Renal cortical epithelial cell (primary cell): ENCODE measurements at regions not wholly inside any gene's neighbourhood (a gene's known extent, or its start where the extent isn't known, plus 50 kb on each side); places are given as distances from the start of the nearest gene placed in this dataset.

Experiments
- DNase-seq: peaks from one replicate; pipeline ENCODE4 v3.0.0-alpha.2; 2011; ENCODE audit warnings: low read depth

GRCh38 chr2:215597577-215597976 is 161.7 kb upstream of the FN1 start:
- no peak for DNase-seq

GRCh38 chr2:215594766-215595165 is 158.9 kb upstream of the FN1 start:
- DNase-seq = peak; percentile 47

- peak; percentile 21 for DNase-seq
Observed at GRCh38 chr2:215590010-215590745, 154.3 kb upstream of the FN1 start.

GRCh38 chr2:215583881-215584280 is 148.0 kb upstream of the FN1 start:
- DNase-seq = no peak

GRCh38 chr2:215579809-215580208 is 143.9 kb upstream of the FN1 start:
- no peak for DNase-seq

- DNase-seq = peak; percentile 57
Observed at GRCh38 chr2:215577356-215577755, 141.5 kb upstream of the FN1 start.

GRCh38 chr2:215576572-215576971 is 140.7 kb upstream of the FN1 start:
- DNase-seq = no peak

GRCh38 chr2:215573496-215573895 is 137.6 kb upstream of the FN1 start:
- DNase-seq = no peak

GRCh38 chr2:215572341-215572848 is 136.5 kb upstream of the FN1 start:
- DNase-seq = no peak

GRCh38 chr2:215571689-215572088 is 135.8 kb upstream of the FN1 start:
- DNase-seq = no peak

- DNase-seq = no peak
Observed at GRCh38 chr2:215567504-215567903, 131.6 kb upstream of the FN1 start.

- peak; percentile 36 for DNase-seq
Observed at GRCh38 chr2:215565897-215566296, 130.0 kb upstream of the FN1 start.

- DNase-seq = no peak
Observed at GRCh38 chr2:215557701-215558100, 121.8 kb upstream of the FN1 start.

GRCh38 chr2:215556979-215557378 is 121.1 kb upstream of the FN1 start:
- peak; percentile 23 for DNase-seq

GRCh38 chr2:215554689-215555498 is 119.0 kb upstream of the FN1 start:
- DNase-seq = peak; percentile 20

GRCh38 chr2:215553946-215554345 is 118.1 kb upstream of the FN1 start:
- DNase-seq = no peak

- DNase-seq = no peak
Observed at GRCh38 chr2:215552144-215552580, 116.3 kb upstream of the FN1 start.

- no peak for DNase-seq
Observed at GRCh38 chr2:215550331-215550730, 114.5 kb upstream of the FN1 start.

GRCh38 chr2:215548714-215549113 is 112.8 kb upstream of the FN1 start:
- DNase-seq = no peak

- DNase-seq = no peak
Observed at GRCh38 chr2:215542690-215543089, 106.8 kb upstream of the FN1 start.

GRCh38 chr2:215540658-215541057 is 104.8 kb upstream of the FN1 start:
- peak; percentile 67 for DNase-seq

GRCh38 chr2:215537611-215538010 is 101.7 kb upstream of the FN1 start:
- DNase-seq = no peak

- no peak for DNase-seq
Observed at GRCh38 chr2:215536510-215536909, 100.6 kb upstream of the FN1 start.
